Breast epithelium (tissue), 4 donors: ENCODE measurements at regions not wholly inside any gene's neighbourhood (a gene's known extent, or its start where the extent isn't known, plus 50 kb on each side); places are given as distances from the start of the nearest gene placed in this dataset.

Source experiments
- DNase-seq, 2 donors: peaks; one replicate each; pipeline ENCODE4 v3.0.0-alpha.2; 2019; ENCODE audit warnings: low spot score in 2 of 2
- H3K27ac ChIP-seq, 2 donors: fragments of 200-600 bp; sonication (generic) in 1 of 2; one replicate each; pipeline ENCODE4 v1.5.1; 2016 to 2019; ENCODE audit warnings: mild to moderate bottlenecking in 1 of 2
- H3K27me3 ChIP-seq, 2 donors: fragments of 200-600 bp; sonication (generic) in 1 of 2; one replicate each; pipeline versions ENCODE4 v1.5.1 to v1.6.0; 2017 to 2019; ENCODE audit warnings: control low read depth in 1 of 2, mild to moderate bottlenecking in 1 of 2
- H3K36me3 ChIP-seq: fragments of 200-600 bp; one replicate; pipeline ENCODE4 v1.5.1; 2019
- H3K4me1 ChIP-seq, 2 donors: fragments of 200-600 bp; sonication (generic); one replicate each; pipeline ENCODE4 v1.5.1; 2016 to 2019; ENCODE audit warnings: control low read depth in 1 of 2
- H3K4me3 ChIP-seq, 3 donors: fragments of 200-600 bp; sonication (generic); 1 replicate in 2 of 3; 2 replicates in 1 of 3; pipeline ENCODE4 v1.5.1; 2016 to 2019; ENCODE audit warnings: mild to moderate bottlenecking in 3 of 3, moderate library complexity in 2 of 3
- H3K9me3 ChIP-seq, 2 donors: fragments of 200-600 bp; sonication (generic) in 1 of 2; one replicate each; pipeline ENCODE4 v1.5.1; 2016 to 2019; ENCODE audit warnings: control low read depth in 1 of 2
- POLR2A ChIP-seq: fragments of 450-650 bp; IDR thresholded peaks from one replicate; pipeline ENCODE4 v1.6.1; 2016; ENCODE audit warnings: antibody characterized with exemption, mild to moderate bottlenecking, moderate library complexity
- POLR2AphosphoS5 ChIP-seq, 3 donors: sonication (generic); formaldehyde crosslinking; IDR thresholded peaks; one replicate each; pipeline ENCODE4 v1.6.1; 2017; ENCODE audit warnings: antibody characterized with exemption in 3 of 3
- intact Hi-C: fragments of 100-400 bp; cut with DNase I; formaldehyde crosslinking; loops from one replicate; pipeline ENCODE4 v1.15.1; 2023; ENCODE audit warnings: low total_unique reads
- TF ChIP-seq, protein P1 (sequence below), 3 donors: fragments of 450-650 bp; IDR thresholded peaks; one replicate each; pipeline ENCODE4 v1.5.1; 2016 to 2017; ENCODE audit warnings: antibody characterized with exemption in 3 of 3, mild to moderate bottlenecking in 3 of 3, moderate library complexity in 3 of 3

DNA sequence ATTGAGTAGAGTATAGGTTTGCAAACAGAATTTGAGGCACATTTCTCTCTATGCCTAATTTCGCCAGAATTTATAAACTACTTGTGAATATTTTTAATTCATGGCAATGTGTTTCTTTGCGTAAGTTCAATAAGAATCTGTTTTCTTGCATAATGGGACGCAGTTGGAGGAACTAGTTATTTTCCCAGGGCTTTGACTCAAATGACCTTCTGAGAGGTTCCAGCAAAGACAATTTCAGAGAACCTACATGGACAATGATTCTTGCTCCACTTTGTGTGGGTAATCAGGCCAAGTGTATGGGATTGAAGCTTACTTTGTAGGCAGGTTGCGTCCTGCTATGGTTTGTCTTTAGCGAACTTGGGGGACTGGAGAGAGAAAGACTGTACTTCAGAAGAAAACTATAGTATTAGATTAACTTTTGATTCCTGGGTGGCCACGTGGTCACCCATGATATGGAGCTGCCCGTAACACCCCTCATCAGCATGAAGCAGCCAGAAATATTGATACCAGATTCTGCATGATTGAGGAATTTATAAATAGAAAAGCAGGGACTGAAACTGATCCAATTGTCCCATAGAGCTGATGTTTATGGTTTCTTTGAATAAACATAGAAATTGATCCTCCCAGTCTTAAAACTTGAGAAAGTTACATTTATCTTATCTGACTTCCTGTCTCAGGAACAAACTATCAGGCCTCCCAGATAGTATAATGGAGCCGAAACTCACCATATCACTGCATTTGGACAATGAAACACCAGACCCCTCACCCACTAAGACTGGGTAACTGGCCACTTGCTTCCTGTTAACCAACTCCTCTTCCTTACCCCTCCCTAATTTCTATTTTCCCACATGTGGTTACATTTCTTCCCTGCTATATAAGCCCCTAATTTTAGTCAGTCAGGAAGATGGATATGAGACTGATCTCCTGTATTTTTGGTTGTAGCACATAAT, 815.3 kb upstream of the HS6ST1 start:
- H3K27ac ChIP-seq, result no peak overlapping the region

DNA sequence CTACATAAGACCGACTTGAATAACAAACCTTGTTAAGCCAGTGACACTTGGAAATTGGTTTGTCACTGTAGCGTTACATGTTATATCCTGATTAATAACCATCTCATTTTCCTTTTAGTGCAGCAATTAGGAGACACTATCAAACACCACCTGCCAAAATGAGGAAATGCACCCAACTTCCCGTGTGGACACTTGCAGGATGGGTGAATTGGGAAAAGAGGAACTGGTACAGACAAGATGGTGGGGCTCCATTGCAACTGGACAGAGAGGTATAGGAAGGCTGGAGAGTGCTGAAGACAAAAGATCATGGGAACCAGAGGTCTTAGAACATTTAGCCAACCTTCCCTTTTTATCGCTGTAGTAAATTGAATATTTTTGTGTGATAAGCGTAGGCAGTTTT, 816.3 kb upstream of the HS6ST1 start:
- no peaks in the 10 kb centered on the region for H3K9me3 ChIP-seq
- H3K36me3 ChIP-seq, result no peaks in the 10 kb centered on the region
- no peak for DNase-seq
- no peak overlapping the region for H3K27ac ChIP-seq
- no peak for TF ChIP-seq POLR2AphosphoS5 (IDR thresholded peaks at IDR 0.05)
- TF ChIP-seq, protein P1, sequence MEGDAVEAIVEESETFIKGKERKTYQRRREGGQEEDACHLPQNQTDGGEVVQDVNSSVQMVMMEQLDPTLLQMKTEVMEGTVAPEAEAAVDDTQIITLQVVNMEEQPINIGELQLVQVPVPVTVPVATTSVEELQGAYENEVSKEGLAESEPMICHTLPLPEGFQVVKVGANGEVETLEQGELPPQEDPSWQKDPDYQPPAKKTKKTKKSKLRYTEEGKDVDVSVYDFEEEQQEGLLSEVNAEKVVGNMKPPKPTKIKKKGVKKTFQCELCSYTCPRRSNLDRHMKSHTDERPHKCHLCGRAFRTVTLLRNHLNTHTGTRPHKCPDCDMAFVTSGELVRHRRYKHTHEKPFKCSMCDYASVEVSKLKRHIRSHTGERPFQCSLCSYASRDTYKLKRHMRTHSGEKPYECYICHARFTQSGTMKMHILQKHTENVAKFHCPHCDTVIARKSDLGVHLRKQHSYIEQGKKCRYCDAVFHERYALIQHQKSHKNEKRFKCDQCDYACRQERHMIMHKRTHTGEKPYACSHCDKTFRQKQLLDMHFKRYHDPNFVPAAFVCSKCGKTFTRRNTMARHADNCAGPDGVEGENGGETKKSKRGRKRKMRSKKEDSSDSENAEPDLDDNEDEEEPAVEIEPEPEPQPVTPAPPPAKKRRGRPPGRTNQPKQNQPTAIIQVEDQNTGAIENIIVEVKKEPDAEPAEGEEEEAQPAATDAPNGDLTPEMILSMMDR (IDR thresholded peaks at IDR 0.05), result no peak
- H3K4me3 ChIP-seq, result no peak overlapping the region
- intact Hi-C loops, result no loop called here
- H3K27me3 ChIP-seq, result no peaks in the 10 kb centered on the region
- H3K4me1 ChIP-seq, result no peaks in the 10 kb centered on the region

More for the DNA sequence above, 815.3 kb upstream of the HS6ST1 start:
- H3K27me3 ChIP-seq, result no peaks in the 10 kb centered on the region
- no peaks in the 10 kb centered on the region for H3K4me1 ChIP-seq
- no peak for DNase-seq
- no peaks in the 10 kb centered on the region for H3K36me3 ChIP-seq
- no peaks in the 10 kb centered on the region for H3K9me3 ChIP-seq
- TF ChIP-seq POLR2A (no peak), POLR2AphosphoS5 (IDR thresholded peaks at IDR 0.05) (no peak)
- TF ChIP-seq, protein P1 (IDR thresholded peaks at IDR 0.05), result no peak
- intact Hi-C loops, result no loop called here
- H3K4me3 ChIP-seq, result no peak overlapping the region

DNA sequence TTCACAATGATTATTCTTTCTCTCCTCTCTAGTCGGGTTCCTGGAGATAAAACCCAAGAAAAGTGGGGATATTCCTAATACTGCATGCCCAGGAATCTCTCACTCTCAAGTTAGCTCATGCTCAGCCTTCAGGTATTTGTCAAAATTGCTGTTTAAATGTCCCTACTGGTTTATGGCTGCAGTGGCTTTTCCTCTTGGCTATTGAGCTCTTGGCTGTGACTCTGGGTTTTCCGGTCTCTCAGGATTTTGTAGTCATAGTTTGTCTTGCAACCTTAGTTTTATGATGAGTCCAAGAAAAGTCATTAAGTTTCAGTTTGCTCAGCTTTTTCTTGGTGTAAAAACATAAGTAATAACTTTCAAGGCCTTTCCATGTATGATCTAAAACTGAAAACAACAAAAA, 820.7 kb upstream of the HS6ST1 start:
- Histone ChIP-seq H3K27ac (peak overlapping the region in 1 of 2 donors; percentile 41), H3K4me1 (no peaks in the 10 kb centered on the region), H3K4me3 (no peak overlapping the region), H3K36me3 (no peaks in the 10 kb centered on the region), H3K27me3 (no peaks in the 10 kb centered on the region), H3K9me3 (no peaks in the 10 kb centered on the region)
- peak in 1 of 2 donors; percentile 63 for DNase-seq
- intact Hi-C loops, result no loop called here
- TF ChIP-seq POLR2AphosphoS5 (IDR thresholded peaks at IDR 0.05) (no peak), POLR2A (no peak)
- TF ChIP-seq, protein P1 (IDR thresholded peaks at IDR 0.05), result no peak

DNA sequence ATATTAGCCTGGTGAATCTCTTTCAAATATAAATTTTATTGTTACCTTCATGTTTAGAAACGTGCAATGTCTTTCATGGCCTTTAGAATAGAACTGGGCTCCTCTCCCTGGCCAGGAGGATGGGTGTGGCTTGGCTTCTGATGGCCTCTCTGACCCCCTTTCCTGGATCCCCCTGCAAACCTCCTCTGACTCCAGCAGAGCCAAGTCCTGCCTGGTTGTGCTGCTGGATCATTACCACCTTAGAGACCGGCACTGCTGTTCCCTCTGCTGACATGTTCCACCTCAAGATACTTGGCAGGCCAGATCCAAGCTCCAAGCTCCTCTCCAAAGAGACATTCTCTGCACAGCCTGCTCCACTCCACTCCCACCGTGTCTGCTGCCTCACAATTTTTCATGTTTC, 823.8 kb upstream of the HS6ST1 start:
- no peak for DNase-seq
- no peak overlapping the region for H3K27ac ChIP-seq
- H3K36me3 ChIP-seq, result no peaks in the 10 kb centered on the region
- H3K4me1 ChIP-seq, result no peaks in the 10 kb centered on the region
- intact Hi-C loops, result no loop called here
- no peaks in the 10 kb centered on the region for H3K9me3 ChIP-seq
- no peak overlapping the region for H3K4me3 ChIP-seq
- TF ChIP-seq POLR2A (no peak), POLR2AphosphoS5 (IDR thresholded peaks at IDR 0.05) (no peak)
- no peaks in the 10 kb centered on the region for H3K27me3 ChIP-seq

DNA sequence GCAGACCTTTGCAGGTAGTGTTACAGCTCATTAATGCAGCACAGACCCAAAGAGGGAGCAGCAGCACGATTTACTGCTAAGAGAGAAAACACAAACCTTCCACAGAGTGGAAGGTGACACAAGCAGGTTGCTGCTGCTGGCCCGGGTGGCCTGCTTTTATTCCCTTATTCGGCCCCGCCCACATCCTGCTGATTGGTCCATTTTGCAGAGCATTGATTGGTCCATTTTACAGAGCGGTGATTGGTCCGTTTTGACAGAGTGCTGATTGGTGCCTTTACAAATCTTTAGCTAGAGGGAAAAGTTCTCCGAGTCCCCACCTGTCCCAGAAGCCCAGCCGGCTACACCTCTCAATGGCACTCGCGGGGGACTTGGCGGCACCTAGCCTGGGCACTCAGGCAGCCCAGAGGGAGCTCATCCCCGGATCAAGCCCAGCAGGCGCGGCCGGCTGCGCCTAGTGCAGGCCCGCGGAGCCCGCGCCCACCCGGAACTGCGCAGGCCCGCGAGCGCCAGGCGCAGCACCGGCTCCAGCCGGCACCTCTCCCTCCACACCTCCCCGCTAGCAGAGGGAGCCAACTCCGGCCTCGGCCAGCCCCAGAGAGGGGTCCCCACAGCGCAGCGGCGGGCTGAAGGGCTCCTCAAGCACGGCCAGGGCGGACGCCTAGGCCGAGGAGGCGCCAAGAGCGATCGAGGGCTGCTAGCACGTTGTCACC, 825.6 kb upstream of the HS6ST1 start:
- H3K27ac ChIP-seq, result no peak overlapping the region
- DNase-seq, result no peak
- H3K36me3 ChIP-seq, result no peaks in the 10 kb centered on the region
- H3K4me3 ChIP-seq, result no peak overlapping the region
- H3K9me3 ChIP-seq, result no peaks in the 10 kb centered on the region
- H3K27me3 ChIP-seq, result no peaks in the 10 kb centered on the region
- no peak for TF ChIP-seq POLR2AphosphoS5 (IDR thresholded peaks at IDR 0.05)
- TF ChIP-seq, protein P1 (IDR thresholded peaks at IDR 0.05), result no peak
- no peak for TF ChIP-seq POLR2A
- intact Hi-C loops, result no loop called here
- H3K4me1 ChIP-seq, result no peaks in the 10 kb centered on the region
